PFSK-1 (cell line): ENCODE measurements at regions not wholly inside any gene's neighbourhood (a gene's known extent, or its start where the extent isn't known, plus 50 kb on each side); places are given as distances from the start of the nearest gene placed in this dataset.

Experiments
- POLR2AphosphoS5 ChIP-seq: IDR thresholded peaks from 2 replicates; pipeline ENCODE4 v1.6.1; 2012; ENCODE audit warnings: low read depth, mild to moderate bottlenecking, control low read depth, low read length, moderate library complexity
- SIN3A ChIP-seq: IDR thresholded peaks from 2 replicates; pipeline ENCODE4 v1.6.1; 2012; ENCODE audit warnings: mild to moderate bottlenecking, low read length, moderate library complexity, borderline replicate concordance; ENCODE audit not compliant: insufficient read depth
- TAF1 ChIP-seq: IDR thresholded peaks from 2 replicates; pipeline ENCODE4 v1.6.1; 2012; ENCODE audit warnings: low read length, control low read depth, borderline replicate concordance; ENCODE audit not compliant: insufficient read depth
- TF ChIP-seq, protein P1 (sequence below), 2 experiments: IDR thresholded peaks; 2 replicates each; pipeline versions ENCODE4 v1.6.1 to v1.8.0; 2011 to 2012; ENCODE audit warnings: low read depth in 2 of 2, low read length in 2 of 2, control low read depth in 1 of 2, inconsistent platforms in 1 of 2, mild to moderate bottlenecking in 1 of 2, moderate library complexity in 1 of 2; ENCODE audit not compliant: insufficient read depth in 1 of 2

DNA sequence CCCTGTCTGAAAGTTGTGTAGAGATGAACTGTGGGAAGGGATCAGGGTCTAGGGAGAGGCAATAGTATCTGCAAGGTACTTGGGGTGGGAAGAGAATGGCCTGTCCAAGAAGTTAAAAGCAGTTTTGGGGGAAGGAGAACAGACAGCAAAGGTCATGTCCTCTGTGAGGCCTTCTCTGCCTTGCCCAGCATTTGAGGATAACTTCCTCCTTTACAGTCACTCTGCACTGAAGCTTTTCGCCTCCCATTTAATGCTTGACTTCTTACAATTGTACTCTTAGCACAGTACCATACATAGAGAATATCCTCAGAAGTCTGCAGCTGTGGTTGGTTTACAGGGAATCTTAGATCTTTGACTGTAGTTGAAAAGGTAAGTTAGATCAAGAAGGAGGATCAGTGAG is 121.8 kb upstream of the AP1S2 start:
- TF ChIP-seq POLR2AphosphoS5 (no peak), TAF1 (no peak), SIN3A (no peak)
- TF ChIP-seq, protein P1, sequence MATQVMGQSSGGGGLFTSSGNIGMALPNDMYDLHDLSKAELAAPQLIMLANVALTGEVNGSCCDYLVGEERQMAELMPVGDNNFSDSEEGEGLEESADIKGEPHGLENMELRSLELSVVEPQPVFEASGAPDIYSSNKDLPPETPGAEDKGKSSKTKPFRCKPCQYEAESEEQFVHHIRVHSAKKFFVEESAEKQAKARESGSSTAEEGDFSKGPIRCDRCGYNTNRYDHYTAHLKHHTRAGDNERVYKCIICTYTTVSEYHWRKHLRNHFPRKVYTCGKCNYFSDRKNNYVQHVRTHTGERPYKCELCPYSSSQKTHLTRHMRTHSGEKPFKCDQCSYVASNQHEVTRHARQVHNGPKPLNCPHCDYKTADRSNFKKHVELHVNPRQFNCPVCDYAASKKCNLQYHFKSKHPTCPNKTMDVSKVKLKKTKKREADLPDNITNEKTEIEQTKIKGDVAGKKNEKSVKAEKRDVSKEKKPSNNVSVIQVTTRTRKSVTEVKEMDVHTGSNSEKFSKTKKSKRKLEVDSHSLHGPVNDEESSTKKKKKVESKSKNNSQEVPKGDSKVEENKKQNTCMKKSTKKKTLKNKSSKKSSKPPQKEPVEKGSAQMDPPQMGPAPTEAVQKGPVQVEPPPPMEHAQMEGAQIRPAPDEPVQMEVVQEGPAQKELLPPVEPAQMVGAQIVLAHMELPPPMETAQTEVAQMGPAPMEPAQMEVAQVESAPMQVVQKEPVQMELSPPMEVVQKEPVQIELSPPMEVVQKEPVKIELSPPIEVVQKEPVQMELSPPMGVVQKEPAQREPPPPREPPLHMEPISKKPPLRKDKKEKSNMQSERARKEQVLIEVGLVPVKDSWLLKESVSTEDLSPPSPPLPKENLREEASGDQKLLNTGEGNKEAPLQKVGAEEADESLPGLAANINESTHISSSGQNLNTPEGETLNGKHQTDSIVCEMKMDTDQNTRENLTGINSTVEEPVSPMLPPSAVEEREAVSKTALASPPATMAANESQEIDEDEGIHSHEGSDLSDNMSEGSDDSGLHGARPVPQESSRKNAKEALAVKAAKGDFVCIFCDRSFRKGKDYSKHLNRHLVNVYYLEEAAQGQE (IDR thresholded peaks at IDR 0.05; ENCODE audit: insufficient read depth in 1 of 2, low read depth in 2 of 2, low read length in 2 of 2) = no peak
